ENCODE measurements at regions not wholly inside any gene's neighbourhood (a gene's known extent, or its start where the extent isn't known, plus 50 kb on each side); places are given as distances from the start of the nearest gene placed in this dataset.

- DNase-seq (ENCODE audit: insufficient read length, low spot score) (no peak), FAIRE-seq (no peak)
Observed at GRCh38 chr14:65303899-65304222, 108.7 kb upstream of the FUT8 start.

GRCh38 chr14:65304239-65304638, 108.3 kb upstream of the FUT8 start:
- peak; percentile 33 for FAIRE-seq
- DNase-seq (ENCODE audit: insufficient read length, low spot score) = no peak

DNA sequence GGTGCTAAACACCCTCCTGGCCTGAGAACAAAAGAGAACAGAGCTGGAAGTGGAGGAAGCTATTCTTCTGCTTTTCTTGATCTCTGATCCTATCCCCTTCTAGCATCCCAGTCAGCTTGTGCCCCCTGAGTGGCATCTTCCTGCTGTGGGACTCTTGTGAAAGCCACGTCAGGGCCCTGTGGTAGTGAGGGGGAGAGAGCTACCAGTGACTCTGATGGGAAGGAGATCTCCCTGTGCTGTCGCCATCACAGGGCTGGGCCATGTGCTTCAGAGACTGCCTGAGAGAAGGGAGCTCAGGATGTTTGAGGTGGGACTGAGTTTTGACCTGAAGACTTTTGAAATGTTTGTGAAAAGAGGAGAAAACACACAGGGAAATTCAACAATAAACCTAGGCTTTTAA, 107.6 kb upstream of the FUT8 start:
- FAIRE-seq (peak; percentile 84), DNase-seq (ENCODE audit: insufficient read length, low spot score) (no peak)

- DNase-seq (ENCODE audit: insufficient read length, low spot score) (no peak), FAIRE-seq (peak; percentile 28)
Observed at GRCh38 chr14:65308536-65308935, 104.0 kb upstream of the FUT8 start.

- FAIRE-seq (no peak), DNase-seq (ENCODE audit: insufficient read length, low spot score) (no peak)
Observed at GRCh38 chr14:65310568-65310967, 102.0 kb upstream of the FUT8 start.

- peak; percentile 65 for FAIRE-seq
- no peak for DNase-seq (ENCODE audit: insufficient read length, low spot score)
Observed at GRCh38 chr14:65312859-65313258, 99.7 kb upstream of the FUT8 start.

DNA sequence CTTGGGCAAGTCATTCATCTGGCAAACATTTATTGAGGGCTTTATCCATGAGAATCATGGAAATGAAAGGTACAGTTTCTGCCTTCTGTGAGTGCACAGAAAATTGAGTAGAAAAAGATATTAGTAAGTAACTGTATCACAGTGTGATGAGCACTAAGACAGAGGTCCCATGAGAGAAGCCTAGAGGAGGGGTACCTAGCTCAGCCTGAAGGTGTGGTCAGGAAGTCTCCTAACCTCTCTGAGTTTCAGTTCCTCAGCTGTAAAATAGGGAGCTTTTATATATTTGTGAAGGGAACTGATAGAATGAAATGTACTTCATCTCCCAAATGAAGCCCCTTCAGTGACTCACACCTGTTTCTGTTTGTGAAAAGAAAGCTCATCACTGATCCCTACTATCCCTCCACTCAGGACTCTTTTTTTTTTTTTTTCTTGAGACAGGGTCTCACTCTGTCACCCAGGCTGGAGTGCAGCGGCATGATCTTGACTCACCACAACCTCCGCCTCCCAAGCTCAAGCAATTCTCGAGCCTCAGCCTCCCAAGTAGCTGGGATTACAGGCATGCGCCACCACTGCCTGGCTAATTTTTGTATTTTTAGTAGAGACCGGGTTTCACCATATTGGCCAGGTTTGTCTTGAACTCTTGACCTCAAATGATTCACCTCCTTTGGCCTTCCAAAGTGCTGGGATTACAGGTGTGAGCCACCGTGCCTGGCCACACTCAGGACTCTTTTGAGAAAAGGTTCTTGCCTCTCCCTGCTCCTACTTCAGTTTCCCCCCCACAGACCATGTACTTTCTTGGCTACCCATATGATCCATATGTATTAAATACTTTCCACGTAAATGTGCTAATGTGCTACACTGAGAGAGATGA, 93.7 kb upstream of the FUT8 start:
- FAIRE-seq (peak; percentile 89), DNase-seq (ENCODE audit: insufficient read length, low spot score) (no peak)

GRCh38 chr14:65320661-65321308, 91.7 kb upstream of the FUT8 start:
- no peak for DNase-seq (ENCODE audit: insufficient read length, low spot score)
- no peak for FAIRE-seq

- FAIRE-seq = peak; percentile 89
Observed at GRCh38 chr14:65321370-65321875, 91.1 kb upstream of the FUT8 start.

GRCh38 chr14:65329481-65329880, 83.0 kb upstream of the FUT8 start:
- DNase-seq (ENCODE audit: insufficient read length, low spot score) = no peak
- FAIRE-seq = no peak

More at GRCh38 chr14:65321370-65321875, 91.1 kb upstream of the FUT8 start:
- DNase-seq (ENCODE audit: insufficient read length, low spot score) = no peak

DNA sequence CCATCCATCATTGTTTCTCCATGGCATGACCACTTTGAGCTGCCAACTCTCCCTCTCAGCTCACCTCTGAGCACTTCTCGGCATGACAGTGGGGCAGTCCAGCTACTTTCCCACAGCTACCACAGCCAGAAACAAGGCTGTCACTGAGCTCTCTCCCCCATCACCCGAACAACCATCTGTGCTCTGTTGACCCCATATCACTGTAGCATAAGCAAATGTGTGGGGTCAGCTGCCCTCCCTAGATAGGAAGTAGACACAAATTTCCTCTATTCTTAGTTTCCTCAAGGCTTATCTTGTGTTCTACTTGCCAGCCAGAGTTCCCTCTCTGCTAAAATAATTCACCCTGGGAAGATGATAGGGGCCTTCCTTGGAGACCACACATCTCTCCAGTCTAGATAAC, 82.6 kb upstream of the FUT8 start:
- no peak for DNase-seq (ENCODE audit: insufficient read length, low spot score)
- FAIRE-seq = no peak

- DNase-seq (ENCODE audit: insufficient read length, low spot score) (no peak), FAIRE-seq (no peak)
Observed at GRCh38 chr14:65330416-65330815, 82.1 kb upstream of the FUT8 start.

DNA sequence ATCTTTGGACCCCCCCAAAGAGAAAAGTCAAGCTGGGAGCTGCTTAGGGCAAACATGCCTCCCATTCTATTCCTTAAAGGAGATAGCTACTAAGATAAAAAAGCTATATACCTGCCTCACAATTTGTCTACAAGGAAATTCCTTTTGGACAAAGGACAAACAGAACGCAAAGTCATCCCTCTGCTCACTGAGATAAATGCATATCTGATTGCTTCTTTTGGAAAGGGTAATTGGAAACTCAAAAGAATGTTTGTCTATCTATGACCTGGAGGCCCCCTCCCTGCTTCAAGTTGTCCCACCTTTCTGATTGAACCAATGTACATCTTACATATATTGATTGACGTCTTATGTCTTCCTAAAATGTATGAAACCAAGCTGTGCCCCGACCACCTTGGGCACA, 80.9 kb upstream of the FUT8 start:
- FAIRE-seq (no peak), DNase-seq (ENCODE audit: insufficient read length, low spot score) (no peak)

GRCh38 chr14:65332141-65332871, 80.2 kb upstream of the FUT8 start:
- DNase-seq (ENCODE audit: insufficient read length, low spot score) = no peak

DNA sequence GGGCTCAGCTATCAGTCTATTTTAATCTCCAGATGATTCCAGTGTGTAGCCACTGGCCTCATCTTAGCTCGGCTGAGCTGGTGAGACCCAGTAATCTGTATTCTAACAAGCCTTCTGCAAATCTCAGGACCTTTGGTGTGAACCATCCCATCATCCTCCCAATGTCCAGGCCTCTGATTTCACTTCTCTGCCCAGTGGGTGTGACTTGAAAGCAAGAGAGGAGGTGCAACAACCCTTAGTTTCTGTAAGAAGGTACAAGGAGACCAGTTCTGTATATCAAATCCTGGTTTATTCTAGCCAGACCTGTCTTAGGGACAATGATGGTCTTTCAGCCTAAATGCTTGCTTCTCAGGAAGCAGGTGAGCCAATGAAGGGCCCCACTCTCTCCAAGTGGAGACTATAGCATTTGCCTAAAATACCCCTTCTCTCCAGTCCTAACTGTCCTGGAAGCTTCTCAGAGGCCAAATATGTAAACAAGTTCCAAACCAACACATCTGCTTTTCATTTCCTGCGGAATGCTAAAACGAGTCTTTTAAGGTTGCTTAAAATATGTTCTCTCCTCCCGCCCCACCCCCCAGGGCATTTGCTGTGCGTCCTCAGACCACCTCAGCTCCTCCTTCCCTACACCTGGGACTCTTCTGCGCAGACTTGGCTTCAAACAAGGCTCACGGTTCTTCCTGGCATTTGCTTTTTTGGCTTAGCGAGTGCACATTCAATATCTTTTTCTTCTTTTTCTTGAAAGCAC, 78.4 kb upstream of the FUT8 start:
- no peak for DNase-seq (ENCODE audit: insufficient read length, low spot score)
- peak; percentile 58 for FAIRE-seq

More at GRCh38 chr14:65332141-65332871, 80.2 kb upstream of the FUT8 start:
- FAIRE-seq = peak; percentile 72

- DNase-seq (ENCODE audit: insufficient read length, low spot score) = no peak
- FAIRE-seq = no peak
Observed at GRCh38 chr14:65334765-65335410, 77.6 kb upstream of the FUT8 start.

- DNase-seq (ENCODE audit: insufficient read length, low spot score) (no peak), FAIRE-seq (no peak)
Observed at GRCh38 chr14:65335411-65335947, 77.1 kb upstream of the FUT8 start.

GRCh38 chr14:65336191-65336591, 76.3 kb upstream of the FUT8 start:
- no peak for DNase-seq (ENCODE audit: insufficient read length, low spot score)
- FAIRE-seq = no peak

- no peak for DNase-seq (ENCODE audit: insufficient read length, low spot score)
- no peak for FAIRE-seq
Observed at GRCh38 chr14:65339866-65340265, 72.7 kb upstream of the FUT8 start.

GRCh38 chr14:65344011-65344410, 68.5 kb upstream of the FUT8 start:
- no peak for DNase-seq (ENCODE audit: insufficient read length, low spot score)

More at GRCh38 chr14:65344011-65344410, 68.5 kb upstream of the FUT8 start:
- no peak for FAIRE-seq
